Liver (tissue), 8 donors: ENCODE measurements at regions not wholly inside any gene's neighbourhood (a gene's known extent, or its start where the extent isn't known, plus 50 kb on each side); places are given as distances from the start of the nearest gene placed in this dataset.

ENCODE experiments used
- DNase-seq: peaks from one replicate; pipeline ENCODE4 v3.0.0-alpha.2; 2017; ENCODE audit warnings: low spot score
- H3K27ac ChIP-seq, 2 donors: one replicate each; pipeline ENCODE4 v1.7.0; 2013; ENCODE audit warnings: inconsistent platforms in 2 of 2, low read length in 2 of 2, control low read depth in 1 of 2, low read depth in 1 of 2, mild to moderate bottlenecking in 1 of 2
- H3K27me3 ChIP-seq, 4 donors: one replicate each; pipeline versions ENCODE4 v1.6.1 to v1.7.0; 2013; ENCODE audit warnings: low read length in 3 of 4, inconsistent platforms in 1 of 4, mild to moderate bottlenecking in 1 of 4, moderate library complexity in 1 of 4; ENCODE audit not compliant: control insufficient read depth in 4 of 4, insufficient read depth in 4 of 4
- H3K36me3 ChIP-seq, 4 donors: one replicate each; pipeline versions ENCODE4 v1.6.1 to v1.7.0; 2013; ENCODE audit warnings: low read length in 3 of 4, mild to moderate bottlenecking in 3 of 4, low read depth in 1 of 4, moderate library complexity in 1 of 4; ENCODE audit not compliant: control insufficient read depth in 4 of 4, insufficient read depth in 3 of 4
- H3K4me1 ChIP-seq, 4 donors: one replicate each; pipeline versions ENCODE4 v1.6.1 to v1.7.0; 2013; ENCODE audit warnings: low read length in 3 of 4, mild to moderate bottlenecking in 3 of 4, moderate library complexity in 1 of 4; ENCODE audit not compliant: control insufficient read depth in 4 of 4, insufficient read depth in 4 of 4
- H3K4me3 ChIP-seq, 3 donors: one replicate each; pipeline versions ENCODE4 v1.6.1 to v1.7.0; 2013; ENCODE audit warnings: low read length in 3 of 3, control low read depth in 1 of 3, low read depth in 1 of 3, mild to moderate bottlenecking in 1 of 3
- H3K9ac ChIP-seq, 2 donors: one replicate each; pipeline ENCODE4 v1.7.0; 2013; ENCODE audit warnings: low read length in 2 of 2, mild to moderate bottlenecking in 2 of 2, moderate library complexity in 2 of 2, control low read depth in 1 of 2, low read depth in 1 of 2
- H3K9me3 ChIP-seq, 4 donors: one replicate each; pipeline versions ENCODE4 v1.6.1 to v1.7.0; 2013; ENCODE audit warnings: low read length in 3 of 4; ENCODE audit not compliant: control insufficient read depth in 4 of 4
- ATF3 ChIP-seq: IDR thresholded peaks from 2 replicates; pipeline ENCODE4 v1.6.1; 2016; ENCODE audit warnings: antibody characterized with exemption
- CTCF ChIP-seq: fragments of 150-350 bp; IDR thresholded peaks from 2 replicates; pipeline ENCODE4 v1.5.1; 2017; ENCODE audit warnings: improper control_type of control experiment, low read depth, low read length; ENCODE audit not compliant: missing input control
- EGR1 ChIP-seq, 2 donors: IDR thresholded peaks; 2 replicates each; pipeline ENCODE4 v1.6.1; 2016 to 2018; ENCODE audit warnings: antibody characterized with exemption in 2 of 2, low read depth in 2 of 2
- FOXA1 ChIP-seq: IDR thresholded peaks from 2 replicates; pipeline ENCODE4 v1.6.1; 2016; ENCODE audit warnings: antibody characterized with exemption
- FOXA2 ChIP-seq: IDR thresholded peaks from 2 replicates; pipeline ENCODE4 v1.6.1; 2016; ENCODE audit warnings: antibody characterized with exemption
- GABPA ChIP-seq, 2 donors: IDR thresholded peaks in 1 of 2; conservative IDR thresholded peaks in 1 of 2; 2 replicates each; pipeline ENCODE4 v1.6.1; 2016; ENCODE audit warnings: antibody characterized with exemption in 2 of 2, mild to moderate bottlenecking in 1 of 2, moderate library complexity in 1 of 2
- HNF4A ChIP-seq, 2 donors: conservative IDR thresholded peaks; 2 replicates each; pipeline ENCODE4 v1.6.1; 2016; ENCODE audit warnings: antibody characterized with exemption in 2 of 2, mild to moderate bottlenecking in 2 of 2
- HNF4G ChIP-seq: IDR thresholded peaks from 2 replicates; pipeline ENCODE4 v1.6.1; 2016; ENCODE audit warnings: antibody characterized with exemption
- JUND ChIP-seq, 2 donors: IDR thresholded peaks; 2 replicates each; pipeline ENCODE4 v1.6.1; 2016; ENCODE audit warnings: antibody characterized with exemption in 2 of 2
- MAX ChIP-seq: IDR thresholded peaks from 2 replicates; pipeline ENCODE4 v1.6.1; 2016; ENCODE audit warnings: antibody characterized with exemption
- NR2F2 ChIP-seq: IDR thresholded peaks from 2 replicates; pipeline ENCODE4 v1.6.1; 2016; ENCODE audit warnings: antibody characterized with exemption
- RAD21 ChIP-seq, 2 donors: IDR thresholded peaks; 2 replicates each; pipeline ENCODE4 v1.6.1; 2016; ENCODE audit warnings: antibody characterized with exemption in 2 of 2, mild to moderate bottlenecking in 2 of 2
- REST ChIP-seq: IDR thresholded peaks from 2 replicates; pipeline ENCODE4 v1.6.1; 2016; ENCODE audit warnings: antibody characterized with exemption, mild to moderate bottlenecking
- RXRA ChIP-seq, 2 donors: IDR thresholded peaks; 2 replicates each; pipeline ENCODE4 v1.6.1; 2017 to 2018; ENCODE audit warnings: antibody characterized with exemption in 2 of 2, mild to moderate bottlenecking in 1 of 2
- SP1 ChIP-seq: IDR thresholded peaks from 2 replicates; pipeline ENCODE4 v1.6.1; 2018; ENCODE audit warnings: antibody characterized with exemption, mild to moderate bottlenecking
- TAF1 ChIP-seq: conservative IDR thresholded peaks from 2 replicates; pipeline ENCODE4 v1.6.1; 2016; ENCODE audit warnings: antibody characterized with exemption, mild to moderate bottlenecking
- YY1 ChIP-seq: IDR thresholded peaks from 2 replicates; pipeline ENCODE4 v1.6.1; 2016; ENCODE audit warnings: antibody characterized with exemption, mild to moderate bottlenecking
- ZBTB33 ChIP-seq: IDR thresholded peaks from 2 replicates; pipeline ENCODE4 v1.6.1; 2016; ENCODE audit warnings: antibody characterized with exemption
- WGBS: extraction: QIAGEN DNeasy Blood & Tissue Kit; methylation state at CpG from one replicate; pipeline ENCODE4 v1.1.7; 2013; 5-methylcytosine and 5-hydroxymethylcytosine counted together
- donor health status: healthy.
- donor health status: healthy.
- donor health status: healthy.
- donor health status: healthy.
- donor health status: healthy.

GRCh38 chr6:139722530-139722929 is 348.1 kb upstream of the CITED2 start:
- H3K36me3 ChIP-seq = no peaks in the 10 kb centered on the region
- no peak for DNase-seq
- no peak overlapping the region for H3K4me3 ChIP-seq
- H3K9me3 ChIP-seq = no peaks in the 10 kb centered on the region
- H3K27me3 ChIP-seq = no peaks in the 10 kb centered on the region
- TF ChIP-seq CTCF (no peak), FOXA1 (no peak), JUND (IDR thresholded peaks at IDR 0.05) (no peak), YY1 (no peak), ATF3 (no peak), SP1 (no peak), RXRA (IDR thresholded peaks at IDR 0.05) (no peak), REST (no peak), HNF4G (no peak), TAF1 (no peak), NR2F2 (no peak), HNF4A (conservative IDR thresholded peaks at IDR 0.05) (no peak)
- H3K27ac ChIP-seq = no peak overlapping the region
- 89% methylated on average over 3 of the region's 3 CpGs for WGBS
- H3K4me1 ChIP-seq = no peaks in the 10 kb centered on the region
- no peak overlapping the region for H3K9ac ChIP-seq

- H3K36me3 ChIP-seq = no peaks in the 10 kb centered on the region
- 95% methylated on average over 3 of the region's 3 CpGs for WGBS
- TF ChIP-seq MAX (no peak), YY1 (no peak), NR2F2 (no peak), GABPA (IDR thresholded peaks at IDR 0.05 in 1 of 2, conservative IDR thresholded peaks at IDR 0.05 in 1 of 2) (no peak), FOXA1 (no peak), HNF4G (no peak), SP1 (no peak), EGR1 (IDR thresholded peaks at IDR 0.05; ENCODE audit: low read depth in 2 of 2) (no peak), JUND (IDR thresholded peaks at IDR 0.05) (no peak), FOXA2 (no peak), REST (no peak), HNF4A (conservative IDR thresholded peaks at IDR 0.05) (no peak), ATF3 (no peak), RXRA (IDR thresholded peaks at IDR 0.05) (no peak), CTCF (no peak), RAD21 (IDR thresholded peaks at IDR 0.05) (no peak), ZBTB33 (no peak), TAF1 (no peak)
Measured at GRCh38 chr6:139721954-139722353, 347.5 kb upstream of the CITED2 start.

More at GRCh38 chr6:139721954-139722353, 347.5 kb upstream of the CITED2 start:
- H3K4me3 ChIP-seq = no peak overlapping the region
- no peaks in the 10 kb centered on the region for H3K4me1 ChIP-seq
- no peak overlapping the region for H3K9ac ChIP-seq
- no peaks in the 10 kb centered on the region for H3K9me3 ChIP-seq
- no peak overlapping the region for H3K27ac ChIP-seq
- DNase-seq = no peak
- H3K27me3 ChIP-seq = no peaks in the 10 kb centered on the region
